HG03095 (cell line): ENCODE measurements at regions not wholly inside any gene's neighbourhood (a gene's known extent, or its start where the extent isn't known, plus 50 kb on each side); places are given as distances from the start of the nearest gene placed in this dataset.

ENCODE experiments used
- ATAC-seq: cut with Tn5 transposase; IDR thresholded peaks from one replicate; pipeline ENCODE4 v1.9.1; 2021; ENCODE audit warnings: moderate library complexity; ENCODE audit not compliant: unreplicated experiment

DNA sequence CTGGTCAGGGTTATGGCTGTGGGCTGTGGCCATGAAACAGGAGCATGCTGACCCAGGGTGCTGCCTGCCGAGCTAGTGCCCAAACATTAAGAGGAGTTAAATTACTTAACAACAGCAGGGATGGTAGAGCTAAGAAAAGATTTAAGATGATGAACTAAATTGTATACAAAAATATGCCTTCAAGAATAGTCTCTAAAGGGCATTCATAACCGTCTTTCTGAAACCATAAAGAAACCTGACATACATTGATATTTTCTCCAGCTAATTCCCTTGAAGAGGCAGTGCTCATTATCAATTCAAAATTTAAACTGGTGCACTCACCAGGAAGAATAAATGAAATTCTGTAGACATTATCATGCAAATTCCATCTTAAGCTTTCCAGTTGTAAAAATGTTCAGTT lies 265.8 kb upstream of the TAC1 start:
- no peak for ATAC-seq

DNA sequence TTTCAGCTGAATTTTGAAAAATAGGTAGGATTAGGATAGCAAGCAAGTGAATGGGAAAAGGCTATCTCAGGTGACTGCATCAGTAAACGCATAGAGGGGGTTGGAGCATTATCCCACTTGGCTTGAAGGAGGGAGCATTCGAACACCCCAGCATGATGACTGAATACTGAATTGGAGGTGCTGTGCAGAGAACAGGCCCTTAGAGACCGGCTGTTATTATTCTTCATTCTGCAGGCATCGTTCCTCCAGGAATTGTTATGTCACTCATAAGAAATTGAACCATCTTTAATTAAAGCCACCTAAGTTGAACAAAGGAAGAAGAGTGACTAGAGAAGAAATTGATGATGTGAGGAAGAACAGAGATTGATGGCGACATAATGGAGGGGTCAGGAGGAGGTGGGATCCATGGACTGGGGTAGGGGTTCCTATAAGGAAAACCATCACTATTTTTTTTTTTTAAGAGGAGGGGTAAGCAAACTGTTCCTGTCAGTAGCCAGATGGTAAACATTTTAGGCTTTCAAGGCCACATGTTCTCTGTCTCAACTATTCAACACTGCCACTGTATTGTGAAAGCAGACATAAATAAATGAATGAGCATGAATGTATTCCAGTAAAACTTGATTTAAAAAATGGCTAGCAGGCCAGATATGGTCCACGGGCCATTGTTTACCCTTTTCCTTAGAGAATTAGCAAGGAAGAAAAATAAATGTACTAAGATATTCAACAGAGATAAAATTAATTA lies 264.7 kb upstream of the TAC1 start:
- no peak for ATAC-seq

DNA sequence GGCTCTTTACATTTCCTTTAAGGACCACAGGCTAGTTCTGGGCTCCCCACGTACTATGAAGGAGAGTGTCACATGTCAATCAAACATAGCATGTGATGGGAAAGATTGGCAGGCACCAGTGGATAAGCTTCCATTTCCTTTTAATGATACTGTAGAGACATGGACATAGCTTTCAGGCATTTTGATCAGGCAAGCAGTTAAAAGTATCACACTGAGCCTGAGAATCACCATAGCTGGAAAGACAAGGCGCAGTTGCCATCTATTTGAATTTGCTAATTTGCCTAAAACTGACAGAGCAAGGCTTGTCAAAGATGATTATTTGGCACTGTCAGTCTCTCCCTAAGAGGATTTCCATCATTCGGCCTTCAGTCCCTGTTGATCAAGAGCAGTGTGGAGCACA lies 263.4 kb upstream of the TAC1 start:
- ATAC-seq = no peak

GRCh38 chr7:97470726-97471125 lies 261.2 kb upstream of the TAC1 start:
- no peak for ATAC-seq

GRCh38 chr7:97471491-97471890 lies 260.4 kb upstream of the TAC1 start:
- no peak for ATAC-seq

- no peak for ATAC-seq
These were observed 252.1 kb upstream of the TAC1 start for GRCh38 chr7:97479740-97480290.

DNA sequence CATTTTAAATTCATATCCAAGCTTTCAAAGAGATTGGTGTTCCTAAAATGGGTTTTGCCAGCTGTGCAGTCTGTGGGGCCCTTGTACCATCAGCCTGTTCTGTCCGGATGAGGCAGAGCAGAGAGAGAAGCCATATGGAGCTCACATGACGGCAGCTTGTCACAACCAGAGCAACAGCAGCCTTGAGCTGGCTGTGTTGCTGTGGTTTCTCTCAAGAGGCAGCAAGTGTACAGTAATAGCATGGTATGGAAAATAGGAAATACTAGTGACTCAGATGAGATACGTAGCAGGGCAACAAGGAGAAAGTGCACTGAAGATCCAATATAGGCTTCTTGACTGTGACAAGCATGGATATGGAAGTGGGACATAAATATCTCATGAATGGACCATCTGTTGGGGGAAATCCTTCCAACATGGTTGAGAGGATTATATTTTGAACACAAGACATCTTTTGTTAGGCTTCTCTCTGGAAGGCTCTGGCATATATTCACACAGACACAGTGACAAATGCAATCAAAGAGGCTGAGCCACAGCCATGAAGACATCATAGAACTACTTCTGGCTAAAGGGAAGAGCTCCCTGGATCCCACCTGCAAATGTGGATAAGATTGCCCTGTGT lies 251.0 kb upstream of the TAC1 start:
- ATAC-seq = no peak

- no peak for ATAC-seq
These were observed 236.4 kb upstream of the TAC1 start for GRCh38 chr7:97495487-97495886.

DNA sequence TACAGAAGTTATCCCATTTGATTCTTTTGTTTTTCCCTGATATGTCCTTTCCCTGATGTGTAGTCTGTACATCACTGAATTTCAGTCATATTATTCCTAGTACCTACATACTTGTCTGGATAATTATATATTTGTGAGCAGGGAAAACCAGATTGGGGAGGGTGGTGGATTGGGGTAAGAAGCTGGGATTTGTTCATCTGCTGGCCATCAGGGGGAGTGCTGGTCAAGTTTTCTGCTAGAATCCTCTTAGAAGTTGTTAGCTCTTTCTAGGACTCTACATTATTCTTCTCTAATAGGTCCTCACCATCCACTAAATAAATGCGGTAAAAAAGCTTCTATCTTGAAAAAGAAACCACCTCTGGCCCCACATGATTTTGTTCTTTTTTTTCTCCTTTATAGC lies 232.7 kb upstream of the TAC1 start:
- ATAC-seq = peak; percentile 57

- no peak for ATAC-seq
These were observed 228.4 kb upstream of the TAC1 start for GRCh38 chr7:97503367-97504094.

DNA sequence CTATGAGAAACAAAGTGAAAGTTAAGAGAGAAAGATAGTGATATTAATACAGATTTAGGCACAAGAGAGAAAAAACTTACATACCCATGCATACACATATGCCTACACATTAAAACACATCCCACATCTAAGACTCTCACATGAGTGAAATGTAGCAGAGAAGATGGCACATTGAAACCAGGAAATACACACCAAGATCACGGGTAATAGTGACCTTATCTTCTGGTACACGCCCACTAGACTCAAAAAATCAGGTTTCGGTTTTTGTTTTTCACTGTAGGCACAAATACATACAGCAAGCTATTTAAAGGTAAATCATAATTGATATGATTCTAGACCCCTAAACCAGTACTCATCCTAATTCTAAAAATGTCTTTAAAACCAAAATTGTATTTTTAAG lies 225.2 kb upstream of the TAC1 start:
- peak; percentile 49 for ATAC-seq

DNA sequence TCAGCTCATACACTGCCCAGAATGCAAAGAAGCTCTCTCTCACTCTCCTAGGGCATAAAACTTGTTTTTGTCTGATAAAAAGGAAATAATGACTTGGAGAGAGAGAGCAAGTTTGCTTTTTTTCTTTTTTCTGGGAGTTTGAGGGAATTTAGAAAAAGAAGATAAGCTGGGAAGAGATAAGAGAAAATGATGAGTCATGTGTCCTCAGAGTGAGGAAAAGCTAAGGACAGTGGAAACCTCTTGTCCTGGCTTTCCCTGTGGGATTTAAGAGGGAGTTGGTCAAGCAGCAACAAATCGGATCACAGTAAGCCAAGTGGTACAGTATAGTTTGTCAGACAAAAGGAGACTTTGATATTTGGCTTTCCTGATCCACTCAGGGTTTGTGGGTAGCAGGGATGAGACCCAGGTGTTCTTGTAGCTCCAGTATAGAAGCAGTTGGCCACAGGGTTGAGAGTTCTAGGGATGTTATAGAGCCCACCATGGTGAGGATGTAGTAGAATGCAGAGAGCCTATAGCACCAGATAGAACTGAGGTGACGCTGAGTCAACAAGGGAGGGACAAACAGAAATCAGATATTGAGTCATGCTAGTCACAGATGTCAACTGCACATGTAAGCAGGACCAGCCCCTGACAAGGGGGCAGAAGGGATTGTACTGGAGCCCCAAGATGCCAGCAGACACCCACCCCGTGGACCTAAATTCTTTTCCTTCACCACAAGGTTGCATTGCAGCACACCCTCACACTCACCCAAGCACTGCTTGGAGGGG lies 219.3 kb upstream of the TAC1 start:
- ATAC-seq = no peak

DNA sequence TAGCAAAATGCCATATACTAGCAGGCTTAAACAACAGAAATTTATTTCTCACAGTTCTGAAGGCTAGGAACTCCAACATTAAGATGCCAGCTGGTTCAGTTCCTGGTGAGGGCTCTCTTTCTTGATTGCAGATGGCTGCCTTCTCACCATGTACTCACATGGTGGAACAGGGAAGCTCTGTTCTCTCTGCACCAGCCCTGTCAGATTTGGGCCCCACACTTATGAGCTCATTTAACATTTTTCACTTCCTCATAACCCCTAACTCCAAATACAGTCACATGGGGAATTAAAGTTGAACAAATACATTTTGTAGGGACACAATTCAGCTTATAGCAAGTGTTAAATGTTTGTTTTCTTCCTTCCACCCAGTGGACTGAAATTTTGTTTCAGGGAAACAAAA lies 218.6 kb upstream of the TAC1 start:
- no peak for ATAC-seq

DNA sequence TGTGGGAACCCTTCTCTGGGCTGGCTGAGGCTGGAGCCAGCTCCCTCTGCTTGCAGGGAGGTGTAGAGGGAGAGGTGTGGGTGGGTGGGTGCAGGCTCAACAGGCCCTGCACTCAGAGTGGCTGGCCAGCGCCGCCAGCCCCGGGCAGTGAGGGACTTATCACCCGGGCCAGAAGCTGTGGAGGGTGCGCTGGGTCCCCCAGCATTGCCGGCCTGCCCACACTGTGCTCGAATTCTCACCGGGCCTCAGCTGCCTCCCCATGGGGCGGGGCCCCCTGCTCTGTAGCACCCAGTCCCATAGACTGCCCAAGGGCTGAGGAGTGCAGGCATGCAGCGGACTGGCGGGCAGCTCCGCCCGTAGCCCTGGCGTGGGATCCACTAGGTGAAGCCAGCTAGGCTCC lies 190.7 kb upstream of the TAC1 start:
- no peak for ATAC-seq

DNA sequence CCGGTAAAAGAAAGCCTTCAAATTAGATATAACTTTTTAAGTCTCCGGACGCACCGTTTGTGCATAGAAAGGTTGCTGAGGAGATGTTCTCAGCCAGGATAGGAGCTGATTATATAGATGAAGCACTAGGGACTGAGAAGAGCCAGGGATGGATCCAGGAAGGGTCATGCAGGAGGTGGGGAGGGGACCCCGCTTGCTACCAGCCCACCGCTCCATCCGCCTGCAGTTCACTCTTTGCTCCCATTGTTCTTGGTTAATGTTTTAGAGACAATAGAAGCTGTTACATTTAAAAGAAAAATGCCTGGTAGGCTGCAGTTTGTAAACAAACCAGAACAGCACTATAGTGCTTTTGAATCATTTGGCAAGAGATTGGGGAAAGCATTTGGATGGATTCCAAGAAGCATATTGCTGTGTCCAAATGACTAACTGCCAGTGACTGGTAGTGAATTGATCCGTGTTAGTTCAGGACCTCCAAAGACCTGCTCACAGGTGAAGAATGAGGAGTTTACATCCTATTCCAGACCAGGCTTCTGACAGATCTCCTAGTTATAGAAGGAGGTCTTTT lies 175.9 kb upstream of the TAC1 start:
- no peak for ATAC-seq

GRCh38 chr7:97565665-97566064 lies 166.2 kb upstream of the TAC1 start:
- no peak for ATAC-seq

- no peak for ATAC-seq
These were observed 158.8 kb upstream of the TAC1 start for GRCh38 chr7:97573065-97573464.

DNA sequence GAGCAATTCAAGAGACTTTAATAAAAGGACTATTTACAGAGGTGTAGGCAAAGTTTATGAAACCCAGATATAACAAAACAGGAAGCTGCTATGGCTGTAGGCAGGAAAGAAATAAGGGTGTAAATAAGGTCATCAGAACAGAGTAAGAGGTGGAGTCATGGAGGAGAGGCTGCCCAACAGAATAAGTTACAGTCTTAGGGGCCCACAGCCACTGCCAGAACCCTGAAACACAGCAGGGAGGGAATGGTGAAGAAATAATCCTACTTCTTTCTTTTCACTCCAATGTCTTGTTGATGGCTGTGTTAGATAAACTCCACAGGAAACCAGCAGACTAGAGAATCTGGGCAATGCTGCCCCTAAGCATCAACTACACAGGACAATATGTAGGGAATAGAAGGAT lies 155.8 kb upstream of the TAC1 start:
- no peak for ATAC-seq

GRCh38 chr7:97578225-97578624 lies 153.7 kb upstream of the TAC1 start:
- no peak for ATAC-seq

DNA sequence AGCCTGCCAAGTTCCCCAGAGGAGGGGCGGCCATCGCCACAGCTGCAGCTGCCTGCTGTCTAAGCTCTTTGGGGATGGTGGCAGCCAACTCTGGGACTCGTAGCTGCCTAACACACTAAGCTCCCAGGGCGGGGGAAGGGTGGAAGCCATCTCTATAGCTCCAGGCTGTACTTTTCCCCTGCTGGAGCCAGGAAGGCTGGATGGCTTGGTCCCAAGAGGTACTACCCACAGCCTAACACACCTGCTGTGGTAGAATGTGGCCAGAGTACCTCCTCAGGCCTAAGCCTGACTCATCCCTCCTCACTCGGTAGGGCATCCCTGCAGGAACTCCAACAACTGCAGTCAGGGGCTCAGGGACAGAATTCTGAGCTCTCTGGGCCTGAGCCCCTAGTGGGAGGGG lies 151.7 kb upstream of the TAC1 start:
- ATAC-seq = no peak

DNA sequence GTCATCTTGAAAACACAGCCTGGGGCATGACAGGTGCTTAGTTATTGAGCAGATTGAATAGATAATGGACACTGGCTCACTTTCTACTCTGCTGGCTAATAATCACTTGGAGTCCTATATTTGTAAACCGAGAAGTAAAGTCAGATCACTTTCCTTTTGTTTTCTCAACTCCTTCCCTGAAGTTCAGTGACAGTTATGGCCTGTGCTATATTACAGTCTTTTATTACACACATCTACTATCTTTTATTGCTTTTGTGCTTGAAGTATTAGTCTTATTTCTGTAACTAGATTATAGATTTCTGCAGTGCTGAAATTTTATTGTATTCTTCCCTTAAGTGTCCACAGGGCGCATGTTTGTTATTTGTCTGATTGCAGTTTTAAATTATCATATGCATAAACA lies 136.4 kb upstream of the TAC1 start:
- ATAC-seq = no peak
